ENCODE measurements at regions not wholly inside any gene's neighbourhood (a gene's known extent, or its start where the extent isn't known, plus 50 kb on each side); places are given as distances from the start of the nearest gene placed in this dataset.

DNA sequence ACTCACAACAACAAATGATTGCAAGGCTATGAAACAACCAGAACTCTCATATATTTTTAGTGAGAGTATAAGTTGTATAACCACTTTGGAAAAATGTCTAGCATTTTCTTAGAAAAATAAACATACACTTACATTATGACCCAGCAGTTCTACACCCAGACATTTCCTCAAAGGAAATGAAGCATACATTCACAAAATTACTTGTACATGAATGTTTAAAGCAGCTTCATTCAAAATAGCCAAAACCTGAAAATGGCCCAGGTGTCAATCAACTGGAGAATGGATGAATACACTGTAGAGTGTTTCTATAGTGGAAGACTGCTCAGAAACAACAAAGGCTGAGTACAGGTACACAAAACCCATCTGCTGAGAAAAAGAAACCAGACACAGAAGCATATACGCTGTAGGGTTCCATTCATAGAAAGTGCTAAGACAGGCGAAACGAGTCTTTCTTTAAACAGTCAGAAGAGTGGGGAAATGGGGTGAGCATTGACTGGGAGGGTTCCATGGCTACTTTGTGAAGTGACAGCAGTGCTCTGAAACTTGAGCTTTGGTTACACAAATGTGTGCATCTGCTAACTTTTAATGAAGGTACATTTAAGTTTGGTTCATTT, 799.0 kb downstream of the DCDC2C start:
- no peak for DNase-seq
- in situ Hi-C loops (cut with MboI; ENCODE audit: low pct_unique_long_range_greater_than_20kb, low sequenced_read_pairs), result no loop called here

DNA sequence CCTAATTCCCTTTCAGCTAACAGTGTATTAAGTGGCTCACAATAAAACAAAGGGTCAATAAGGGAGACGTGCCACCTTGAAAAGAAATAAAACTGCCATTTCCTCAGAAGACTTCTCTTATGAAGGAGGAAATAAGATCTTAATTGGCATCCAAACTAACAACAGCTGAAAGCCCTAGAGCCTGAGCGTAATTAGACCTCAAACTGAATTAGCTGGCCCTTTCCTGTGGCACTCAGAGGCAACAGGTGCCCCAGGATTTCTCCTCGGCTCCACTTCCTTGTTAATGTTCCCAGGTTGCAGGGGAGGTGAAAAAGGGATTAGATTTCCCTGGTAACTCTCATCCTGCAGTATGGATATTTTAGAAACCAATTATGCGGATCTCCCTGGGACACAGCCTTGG, 804.3 kb downstream of the DCDC2C start:
- DNase-seq, result no peak
- in situ Hi-C loops (cut with MboI; ENCODE audit: low pct_unique_long_range_greater_than_20kb, low sequenced_read_pairs), result no loop called here

DNA sequence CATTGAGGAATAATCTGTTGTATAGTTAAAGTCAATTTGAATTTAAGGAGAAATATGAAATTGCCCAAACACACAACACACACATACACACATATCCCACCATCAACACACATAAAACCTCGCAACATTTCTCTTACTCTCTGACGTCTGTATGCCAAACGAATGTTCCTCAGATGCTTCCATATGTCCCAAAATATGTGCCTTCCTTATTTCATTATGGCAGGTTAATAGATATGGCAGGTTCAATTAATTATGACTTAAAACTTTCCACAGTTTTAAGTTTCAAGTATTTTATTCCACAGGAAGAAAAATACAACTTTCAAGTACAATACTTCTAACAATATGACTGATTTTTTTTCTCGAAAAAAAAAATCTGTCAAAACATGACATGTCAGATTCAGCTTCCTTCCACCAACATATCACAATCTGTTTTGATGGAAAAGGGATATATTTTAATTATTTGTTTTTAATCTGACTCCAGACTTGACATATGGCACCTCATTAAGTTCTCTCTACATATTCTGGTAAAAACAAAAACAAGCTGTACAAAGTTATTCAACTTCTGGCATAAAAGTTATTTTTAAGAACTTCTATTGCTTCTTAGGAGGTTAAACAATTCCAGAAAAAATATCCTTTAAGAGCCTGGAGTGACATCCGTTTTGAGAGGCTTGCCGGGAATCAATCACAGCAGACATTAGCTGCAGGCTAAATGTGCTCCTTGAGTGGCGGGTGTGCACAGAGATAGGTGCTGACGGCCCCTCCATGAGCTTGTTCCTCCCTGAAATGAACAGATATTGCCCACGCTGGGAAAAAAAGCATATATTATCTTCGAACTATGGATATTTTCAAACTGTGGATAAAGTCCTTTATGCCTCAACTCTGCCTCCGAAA, 812.7 kb downstream of the DCDC2C start:
- DNase-seq, result no peak
- in situ Hi-C loops (cut with MboI; ENCODE audit: low pct_unique_long_range_greater_than_20kb, low sequenced_read_pairs), result no loop called here

DNA sequence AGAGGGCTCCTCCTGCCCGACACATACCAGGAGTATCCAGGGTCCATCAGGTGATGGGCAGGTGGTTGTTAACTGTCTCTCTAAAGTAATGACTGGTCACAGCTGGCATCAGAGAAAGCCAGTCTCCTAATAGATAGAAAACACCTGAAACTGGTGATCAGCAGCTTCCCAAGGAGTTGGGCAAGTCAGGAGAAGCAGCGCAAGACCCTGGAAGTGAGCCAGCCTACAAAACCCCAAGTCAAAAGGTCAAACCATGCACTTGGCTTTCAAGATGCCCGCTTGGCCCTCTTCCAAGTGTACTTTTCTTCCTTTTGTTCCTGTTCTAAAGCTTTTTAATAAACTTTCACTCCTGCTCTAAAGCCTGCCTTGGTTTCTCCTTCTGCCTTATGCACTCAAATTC, 815.2 kb downstream of the DCDC2C start:
- DNase-seq, result no peak
- in situ Hi-C loops (cut with MboI; ENCODE audit: low pct_unique_long_range_greater_than_20kb, low sequenced_read_pairs), result no loop called here

DNA sequence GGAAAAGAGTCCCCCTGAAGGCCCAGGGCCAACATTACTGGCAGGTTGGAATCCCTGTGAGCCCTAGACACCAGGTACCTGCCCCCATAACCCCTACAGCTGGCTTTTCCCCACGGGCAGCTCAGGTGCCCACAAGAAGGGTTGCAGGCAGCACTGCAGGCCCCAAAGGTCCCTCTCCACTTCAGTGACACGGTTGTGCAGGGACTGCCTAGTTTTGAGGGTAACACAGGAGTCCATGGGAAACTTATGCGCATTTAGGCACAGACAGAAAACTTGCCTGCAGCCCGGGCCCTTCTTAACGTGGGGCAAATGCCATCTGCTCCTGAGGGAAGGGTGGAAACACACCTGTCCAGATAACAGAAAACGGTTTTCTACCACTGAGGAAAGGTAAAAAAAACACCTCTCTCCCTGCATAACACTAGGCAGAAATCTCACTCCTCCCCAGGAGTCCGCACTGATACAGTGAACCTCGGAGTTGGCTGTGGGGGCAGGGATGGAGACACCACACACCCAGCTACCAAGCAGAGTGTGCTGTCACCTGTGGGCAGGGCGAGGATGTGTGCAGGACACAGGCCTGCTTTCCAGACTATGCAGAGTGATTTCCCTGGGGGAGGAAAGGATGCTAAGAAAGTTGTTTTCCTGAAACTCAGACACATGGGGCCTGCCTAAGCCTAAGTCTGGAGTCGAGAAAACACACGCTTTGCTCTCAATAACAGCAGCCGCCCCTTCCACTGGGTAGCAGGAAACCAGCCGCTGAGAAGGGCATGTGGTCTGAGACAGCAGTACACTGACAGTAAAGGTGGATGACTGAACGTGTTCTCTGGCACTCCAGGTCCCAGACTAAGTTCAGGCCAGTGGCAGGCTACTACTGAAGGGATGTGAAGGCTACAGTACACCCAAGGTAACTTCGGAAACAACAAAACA, 819.4 kb downstream of the DCDC2C start:
- in situ Hi-C loops (cut with MboI; ENCODE audit: low pct_unique_long_range_greater_than_20kb, low sequenced_read_pairs), result no loop called here
- no peak for DNase-seq

DNA sequence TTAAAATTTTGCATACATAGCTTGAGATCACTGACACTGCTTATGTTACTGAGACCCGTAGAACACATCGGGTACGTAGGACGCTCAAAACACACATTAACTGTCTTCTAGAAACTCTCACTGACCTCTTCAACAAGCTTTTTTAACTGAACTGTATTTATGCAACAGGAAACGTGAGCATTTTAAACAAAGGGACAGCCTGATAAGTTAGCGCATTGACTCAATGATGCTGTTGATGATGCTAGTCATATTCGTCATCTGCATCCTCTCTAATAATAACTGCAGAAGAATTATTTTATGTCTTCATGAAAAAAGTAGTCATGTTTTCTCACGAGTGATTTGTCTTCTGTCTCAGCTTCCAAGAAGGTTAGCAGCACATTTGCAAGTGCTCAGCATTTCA, 824.0 kb downstream of the DCDC2C start:
- in situ Hi-C loops (cut with MboI; ENCODE audit: low pct_unique_long_range_greater_than_20kb, low sequenced_read_pairs), result no loop called here
- no peak for DNase-seq

DNA sequence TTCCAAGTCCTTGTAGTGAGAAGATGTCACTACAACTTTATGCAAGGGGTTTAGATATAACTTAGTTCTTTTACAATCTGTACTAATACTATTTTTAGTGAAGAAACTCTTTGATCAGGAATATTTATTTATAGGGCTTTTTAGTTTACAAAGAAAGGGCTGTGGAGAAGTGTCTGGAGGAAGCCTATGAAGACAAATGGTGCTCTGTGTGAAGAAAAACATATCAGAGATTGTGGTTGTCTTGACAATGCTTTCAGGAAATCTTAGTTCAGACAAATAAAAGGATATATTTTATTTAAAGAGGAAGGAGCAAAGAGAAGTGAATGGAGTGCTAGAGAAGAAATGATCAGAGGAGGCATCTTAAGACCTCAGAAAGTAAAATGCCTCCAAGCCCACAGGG, 824.9 kb downstream of the DCDC2C start:
- in situ Hi-C loops (cut with MboI; ENCODE audit: low pct_unique_long_range_greater_than_20kb, low sequenced_read_pairs), result no loop called here
- no peak for DNase-seq

DNA sequence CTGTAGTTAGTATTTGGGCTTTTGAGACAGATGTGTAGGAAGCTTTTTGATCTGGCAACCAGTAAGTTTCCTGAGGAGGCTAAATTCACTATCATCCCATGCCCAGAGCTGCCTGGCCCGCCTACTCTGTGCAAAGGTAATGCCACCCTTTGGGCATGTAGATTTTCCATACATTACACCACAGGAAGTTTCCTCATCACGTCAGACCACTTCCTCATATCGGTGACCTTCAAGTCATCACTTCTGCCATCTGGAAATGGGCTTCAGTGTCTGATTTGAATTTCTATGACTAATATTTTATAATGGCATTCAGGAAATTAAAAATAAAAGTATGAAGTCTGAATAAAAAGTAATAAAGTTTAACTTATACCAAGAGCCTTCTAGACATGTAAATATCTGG, 825.4 kb downstream of the DCDC2C start:
- in situ Hi-C loops (cut with MboI; ENCODE audit: low pct_unique_long_range_greater_than_20kb, low sequenced_read_pairs), result no loop called here
- DNase-seq, result no peak

DNA sequence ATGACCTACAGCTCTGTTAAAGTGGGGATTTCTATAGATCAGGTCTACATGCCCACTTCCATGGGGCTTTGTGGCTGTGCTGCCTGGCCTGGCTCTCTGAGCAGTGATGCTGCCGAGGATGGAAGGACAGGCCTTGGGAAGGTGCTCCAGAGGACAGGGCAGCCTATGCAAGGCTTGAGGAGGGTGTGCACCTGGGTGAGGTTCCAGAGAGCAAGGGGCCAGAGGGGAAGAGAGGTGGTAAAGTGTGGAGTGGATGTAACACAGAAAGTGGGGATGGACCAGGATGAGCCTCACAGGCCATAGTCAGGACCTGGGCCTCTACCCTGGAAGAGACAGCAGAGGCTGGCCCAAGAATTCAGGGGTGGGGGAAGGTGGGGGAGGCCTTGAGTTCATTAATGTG, 826.4 kb downstream of the DCDC2C start:
- in situ Hi-C loops (cut with MboI; ENCODE audit: low pct_unique_long_range_greater_than_20kb, low sequenced_read_pairs), result no loop called here
- DNase-seq, result no peak

DNA sequence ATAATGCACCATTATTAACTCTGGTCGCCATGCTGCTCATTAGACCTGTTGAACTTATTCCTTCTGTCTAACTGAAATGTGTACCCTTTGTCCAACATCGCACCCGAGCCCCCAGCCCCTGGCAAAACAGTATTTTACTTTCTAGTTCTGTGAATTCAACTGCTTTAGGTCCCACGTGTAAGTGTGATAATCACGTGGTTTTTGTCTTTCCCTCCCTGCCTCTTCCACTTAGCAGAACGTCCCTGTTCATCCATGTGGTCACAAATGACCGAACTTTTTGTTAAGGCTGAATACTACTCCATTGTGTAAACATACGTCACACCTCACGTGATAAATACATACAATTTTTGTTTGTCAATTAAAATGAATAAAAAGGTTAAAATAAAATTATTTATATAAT, 826.9 kb downstream of the DCDC2C start:
- in situ Hi-C loops (cut with MboI; ENCODE audit: low pct_unique_long_range_greater_than_20kb, low sequenced_read_pairs), result no loop called here
- no peak for DNase-seq

DNA sequence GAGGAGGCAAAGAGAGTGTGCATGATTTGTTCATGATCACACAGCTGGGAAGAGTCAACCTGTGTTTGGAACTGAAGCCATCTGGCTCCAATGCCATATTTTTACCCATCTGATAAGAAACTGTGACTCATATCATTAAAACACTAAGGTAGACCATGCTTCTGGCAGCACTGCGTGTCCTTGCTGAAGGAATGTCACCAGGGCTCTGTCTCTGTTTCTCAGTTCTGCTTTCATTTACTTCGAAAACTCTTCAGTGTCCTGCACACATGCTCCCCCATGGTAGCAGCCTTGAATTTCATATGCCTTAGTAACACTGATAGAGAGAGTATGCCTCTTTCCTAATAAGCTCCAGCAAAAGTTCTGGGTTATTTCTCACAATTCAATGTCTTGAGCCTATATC, 830.4 kb downstream of the DCDC2C start:
- no peak for DNase-seq
- in situ Hi-C loops (cut with MboI; ENCODE audit: low pct_unique_long_range_greater_than_20kb, low sequenced_read_pairs), result no loop called here

DNA sequence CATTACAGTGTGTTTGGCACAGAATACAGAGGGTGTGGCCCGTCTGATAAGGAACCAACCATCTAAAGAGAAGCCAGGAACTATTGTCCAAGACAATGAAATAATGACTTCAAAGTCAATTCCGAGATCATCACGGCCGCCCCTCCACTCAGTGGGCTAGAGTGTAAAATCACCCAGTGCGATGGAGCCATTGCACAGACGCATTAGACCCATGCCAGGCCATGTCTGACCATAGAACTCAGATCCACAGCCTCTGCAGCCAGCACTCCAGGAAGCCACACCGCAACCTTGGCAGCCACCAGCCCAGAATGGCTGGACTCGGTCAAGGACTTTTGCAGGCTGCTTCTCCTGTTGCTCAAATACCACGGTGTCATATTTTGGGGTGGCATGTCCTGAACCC, 835.7 kb downstream of the DCDC2C start:
- DNase-seq, result no peak

DNA sequence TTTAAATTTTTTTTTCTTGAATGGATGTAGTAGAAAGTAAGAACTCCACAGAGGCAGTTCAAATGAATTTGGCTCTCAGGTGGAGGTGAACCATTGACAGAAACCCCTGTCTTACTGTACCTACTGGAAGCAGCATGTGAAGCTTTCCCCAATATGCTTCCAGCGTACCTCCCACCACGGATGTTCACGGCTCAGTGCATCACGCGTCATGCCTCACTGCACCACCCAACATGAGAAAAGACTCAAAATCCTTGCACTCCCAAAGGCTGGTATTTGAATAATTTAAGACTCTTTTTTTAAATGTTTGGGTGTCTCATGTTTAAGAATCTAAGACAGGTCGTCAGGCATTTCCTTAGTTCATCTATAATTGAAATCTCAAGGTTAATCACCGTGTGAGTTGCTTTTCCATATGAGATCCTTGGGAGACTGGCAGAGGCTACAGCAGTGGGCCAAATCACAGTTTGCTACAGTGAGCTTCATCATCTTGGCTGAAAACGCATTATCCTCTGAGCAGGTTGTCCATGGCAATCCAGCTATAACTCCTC, 846.4 kb downstream of the DCDC2C start:
- DNase-seq, result no peak
- in situ Hi-C loops (cut with MboI; ENCODE audit: low pct_unique_long_range_greater_than_20kb, low sequenced_read_pairs), result no loop called here

More for the DNA sequence above, 835.7 kb downstream of the DCDC2C start:
- in situ Hi-C loops (cut with MboI; ENCODE audit: low pct_unique_long_range_greater_than_20kb, low sequenced_read_pairs), result no loop called here

DNA sequence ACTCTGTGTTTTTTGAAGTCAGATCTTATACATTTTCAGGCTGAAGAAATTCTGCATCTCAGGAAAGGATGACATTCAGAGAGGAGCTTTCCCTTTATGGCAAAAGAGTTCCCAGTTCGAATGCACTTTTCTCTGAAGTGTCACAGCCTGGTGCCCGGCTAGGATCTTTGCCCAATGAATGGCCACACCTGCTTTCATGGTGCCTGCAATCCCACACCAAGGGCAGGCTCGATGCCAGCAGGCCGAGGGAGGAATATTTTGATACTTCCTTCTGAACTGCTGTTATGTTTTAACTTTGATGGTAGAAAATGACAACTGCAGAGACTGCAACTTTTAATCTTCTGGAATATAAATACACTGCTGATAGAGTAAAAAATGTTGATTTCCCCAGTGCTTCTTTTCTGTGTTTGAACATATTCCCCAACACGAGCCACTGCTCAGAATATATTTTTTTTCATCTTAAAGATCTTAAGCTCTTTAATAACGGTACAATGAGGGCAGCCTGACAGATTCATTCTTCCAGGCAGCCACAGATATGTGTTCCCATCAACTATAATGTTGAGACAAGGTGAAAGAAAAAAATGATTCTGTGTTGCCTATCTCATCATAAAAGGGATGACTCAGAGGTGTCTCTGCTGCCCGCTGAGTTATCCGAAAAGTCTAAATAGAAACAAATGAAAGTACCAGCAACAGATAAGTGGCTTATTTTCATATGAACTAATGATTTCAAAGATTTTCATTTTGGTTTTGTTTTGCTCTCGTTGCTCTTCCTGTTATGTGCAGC, 848.5 kb downstream of the DCDC2C start:
- no peak for DNase-seq
- in situ Hi-C loops (cut with MboI; ENCODE audit: low pct_unique_long_range_greater_than_20kb, low sequenced_read_pairs), result no loop called here

DNA sequence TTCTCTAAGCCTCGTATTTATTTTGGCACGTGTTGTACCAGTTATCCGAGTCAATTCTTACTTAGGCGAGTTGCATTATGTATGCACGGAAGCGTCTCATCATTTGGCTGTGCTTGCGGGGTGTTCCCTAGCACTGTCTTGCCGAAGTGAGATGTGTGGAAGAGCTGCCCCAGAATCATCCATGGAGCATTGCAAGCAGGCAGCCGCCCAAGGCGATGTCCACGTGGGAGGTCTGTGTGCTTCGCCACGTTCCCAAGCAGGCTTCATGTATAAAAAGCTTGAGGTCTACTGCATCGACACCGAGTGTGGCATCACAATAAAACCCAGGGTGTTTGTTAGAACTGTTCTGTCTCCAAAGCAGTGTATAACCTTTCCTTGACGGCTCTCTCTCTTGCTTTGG, 849.9 kb downstream of the DCDC2C start:
- no peak for DNase-seq
- in situ Hi-C loops (cut with MboI; ENCODE audit: low pct_unique_long_range_greater_than_20kb, low sequenced_read_pairs), result no loop called here

DNA sequence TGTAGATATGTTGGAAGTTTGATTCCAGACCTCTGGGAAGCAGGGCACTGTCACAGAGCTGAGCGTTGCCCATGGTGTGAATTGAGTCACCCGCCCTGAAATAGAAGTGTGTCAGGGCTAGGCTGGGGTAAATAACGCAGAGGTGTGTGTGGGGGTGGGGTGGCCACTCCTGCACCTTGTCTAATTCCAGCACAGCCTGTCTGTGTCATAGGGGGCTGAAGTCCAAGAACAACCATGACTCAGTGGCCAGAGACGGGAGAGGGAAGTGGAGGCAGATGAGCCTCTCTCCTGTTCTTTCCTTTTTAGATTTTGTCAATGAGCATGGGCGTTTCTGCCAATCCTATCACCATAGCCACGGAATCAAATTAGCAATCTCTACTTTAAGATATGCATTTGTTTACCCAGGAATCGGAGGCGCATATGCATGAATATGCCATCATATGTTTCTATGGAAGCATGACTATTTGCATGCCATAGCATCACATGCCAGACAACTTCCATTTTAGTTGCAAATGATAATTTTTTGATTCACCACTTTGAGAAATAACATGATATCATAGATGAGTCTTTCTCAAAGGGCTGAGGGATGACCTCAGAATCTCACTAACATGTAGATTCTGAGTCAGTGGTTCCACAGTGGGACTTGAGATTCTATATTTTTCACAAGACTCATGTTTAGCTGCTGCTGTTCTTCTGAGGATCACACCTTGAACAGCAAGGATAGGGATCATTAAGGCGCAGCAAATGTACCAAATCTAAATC, 852.9 kb downstream of the DCDC2C start:
- no peak for DNase-seq
- in situ Hi-C loops (cut with MboI; ENCODE audit: low pct_unique_long_range_greater_than_20kb, low sequenced_read_pairs), result no loop called here

DNA sequence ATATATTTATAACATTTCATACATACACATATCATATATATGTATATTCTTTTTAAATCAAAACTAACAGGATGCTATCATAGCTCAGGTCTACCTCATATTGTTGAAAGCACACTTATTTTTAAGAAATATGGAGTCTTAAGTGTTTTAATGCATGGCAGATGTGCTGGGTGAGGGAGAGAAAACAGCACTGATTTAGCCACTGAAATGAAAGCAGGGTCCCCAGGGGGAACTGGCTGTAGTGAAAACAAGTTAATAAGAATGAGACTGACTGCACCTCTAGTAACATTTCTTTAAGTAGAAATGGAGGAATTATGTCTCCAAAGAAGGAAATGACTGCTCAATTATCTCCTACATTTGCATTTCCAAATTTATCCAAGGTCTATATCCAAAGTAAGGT, 857.8 kb downstream of the DCDC2C start:
- in situ Hi-C loops (cut with MboI; ENCODE audit: low pct_unique_long_range_greater_than_20kb, low sequenced_read_pairs), result no loop called here
- DNase-seq, result no peak

DNA sequence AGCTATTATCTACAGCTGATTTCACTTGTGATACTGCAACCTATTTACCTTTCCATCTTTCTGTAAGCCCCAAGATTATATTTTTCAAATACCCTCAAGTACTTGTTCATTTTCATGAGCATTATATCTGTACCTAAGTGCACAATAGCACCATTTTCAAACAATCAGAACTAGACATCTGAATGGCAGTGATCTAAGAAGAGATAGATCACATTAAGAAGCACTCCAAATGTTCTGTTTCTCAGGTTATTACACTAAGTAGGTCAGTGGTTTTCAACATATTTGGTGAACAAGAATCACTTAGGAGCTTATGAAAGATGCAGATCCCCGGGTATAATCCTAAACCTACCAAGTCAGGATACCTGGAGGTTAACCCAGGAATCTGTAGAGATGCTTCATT, 872.7 kb downstream of the DCDC2C start:
- in situ Hi-C loops (cut with MboI; ENCODE audit: low pct_unique_long_range_greater_than_20kb, low sequenced_read_pairs), result no loop called here

More for the DNA sequence above, 872.7 kb downstream of the DCDC2C start:
- no peak for DNase-seq
